ENCODE measurements at regions not wholly inside any gene's neighbourhood (a gene's known extent, or its start where the extent isn't known, plus 50 kb on each side); places are given as distances from the start of the nearest gene placed in this dataset.

DNA sequence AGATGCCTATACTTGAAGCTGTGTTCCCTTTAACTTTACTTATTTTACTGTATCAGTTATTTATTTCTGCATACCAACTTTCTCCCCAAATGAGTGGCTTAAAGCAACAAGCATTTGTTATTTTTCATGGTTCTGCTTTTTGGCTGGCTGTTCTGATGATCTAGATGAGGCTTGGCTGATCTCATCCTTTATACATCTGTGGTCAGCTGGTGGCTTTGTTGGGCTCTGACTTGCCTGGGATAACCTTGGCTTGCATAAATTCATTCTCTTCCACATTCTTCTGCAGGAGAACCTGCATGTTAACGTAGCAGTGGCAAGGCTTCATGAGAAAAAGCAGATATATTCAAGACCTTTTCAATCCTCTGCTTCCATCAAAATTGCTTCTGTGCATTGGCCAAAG, 1317.6 kb downstream of the ADGRL3 start:
- Histone ChIP-seq H3K4me1 (ENCODE audit: insufficient read depth, low read length) (no peaks in the 10 kb centered on the region; the same call in 1 of the 2 replicates), H4K5ac (ENCODE audit: insufficient read length, low read depth, low read length) (no peak overlapping the region), H3K27me3 (ENCODE audit: insufficient read depth, low read length) (no peaks in the 10 kb centered on the region), H4K91ac (ENCODE audit: insufficient read length, low read depth, low read length) (no peak overlapping the region), H2AFZ (ENCODE audit: low read length) (no peak overlapping the region), H3K4me2 (ENCODE audit: insufficient read depth, insufficient read length, low read length) (no peak overlapping the region), H3K79me2 (ENCODE audit: insufficient read depth, low read length) (no peaks in the 10 kb centered on the region), H3K14ac (ENCODE audit: insufficient read depth, low read length) (no peak overlapping the region), H3K9ac (ENCODE audit: extremely low read depth, insufficient read length, low read length) (no peak overlapping the region), H3K23me2 (ENCODE audit: insufficient read length, low read depth, low read length, poor library complexity, severe bottlenecking) (no peaks in the 10 kb centered on the region), H3K79me1 (ENCODE audit: insufficient read depth, low read depth, low read length, poor library complexity, severe bottlenecking) (no peaks in the 10 kb centered on the region), H2AK5ac (ENCODE audit: insufficient read length, low read length) (no peak overlapping the region), H2BK15ac (ENCODE audit: low read depth, low read length) (no peak overlapping the region), H4K8ac (replicated peaks; ENCODE audit: insufficient read length, low read depth, low read length) (no peak overlapping the region), H2BK20ac (ENCODE audit: low read depth, low read length, poor library complexity, severe bottlenecking) (no peak overlapping the region), H3K27ac (ENCODE audit: insufficient read length, low read depth, low read length) (no peak overlapping the region), H2BK12ac (ENCODE audit: insufficient read length, low read depth, low read length) (no peak overlapping the region), H2BK120ac (ENCODE audit: low read depth, low read length, poor library complexity, severe bottlenecking) (no peak overlapping the region), H3K56ac (ENCODE audit: insufficient read length, low read depth, low read length) (no peak overlapping the region), H3T11ph (ENCODE audit: low read length) (no peak overlapping the region), H3K4ac (ENCODE audit: low read depth, low read length) (no peak overlapping the region), H3K23ac (ENCODE audit: insufficient read length, low read depth, low read length) (no peak overlapping the region), H4K20me1 (ENCODE audit: control insufficient read depth, insufficient read depth, insufficient read length) (no peaks in the 10 kb centered on the region), H2BK5ac (ENCODE audit: insufficient read length, low read length) (no peak overlapping the region), H3K9me3 (ENCODE audit: control insufficient read depth, low read depth, low read length) (no peaks in the 10 kb centered on the region), H3K18ac (ENCODE audit: insufficient read length, low read depth, low read length) (no peak overlapping the region)
- no peak for DNase-seq
- WGBS (ENCODE audit: extremely low coverage, insufficient read length, low lambda C conversion rate): no CpG with 5 or more reads among the region's 1 CpG
- Mint-ChIP-seq H3K27ac (no peak overlapping the region; a peak in 1 of 7 replicates), H3K9me3 (peaks cover 0 to under 1% of the 10 kb centered on the region in 2 experiments; a peak in 1 of 5 replicates), H3K36me3 (ENCODE audit: insufficient read depth in 1 of 3, low read depth in 3 of 3) (0 out of 7 replicates have a peak, but pooled peaks cover 0 to 2% (median 0%) of the 10 kb centered on the region in 3 experiments), H3K4me1 (peaks cover 22 to 23% of the 10 kb centered on the region in 2 experiments), H3K4me3 (no peak overlapping the region), H3K27me3 (ENCODE audit: low read depth) (no peaks in the 10 kb centered on the region)
- TF ChIP-seq, protein P1, sequence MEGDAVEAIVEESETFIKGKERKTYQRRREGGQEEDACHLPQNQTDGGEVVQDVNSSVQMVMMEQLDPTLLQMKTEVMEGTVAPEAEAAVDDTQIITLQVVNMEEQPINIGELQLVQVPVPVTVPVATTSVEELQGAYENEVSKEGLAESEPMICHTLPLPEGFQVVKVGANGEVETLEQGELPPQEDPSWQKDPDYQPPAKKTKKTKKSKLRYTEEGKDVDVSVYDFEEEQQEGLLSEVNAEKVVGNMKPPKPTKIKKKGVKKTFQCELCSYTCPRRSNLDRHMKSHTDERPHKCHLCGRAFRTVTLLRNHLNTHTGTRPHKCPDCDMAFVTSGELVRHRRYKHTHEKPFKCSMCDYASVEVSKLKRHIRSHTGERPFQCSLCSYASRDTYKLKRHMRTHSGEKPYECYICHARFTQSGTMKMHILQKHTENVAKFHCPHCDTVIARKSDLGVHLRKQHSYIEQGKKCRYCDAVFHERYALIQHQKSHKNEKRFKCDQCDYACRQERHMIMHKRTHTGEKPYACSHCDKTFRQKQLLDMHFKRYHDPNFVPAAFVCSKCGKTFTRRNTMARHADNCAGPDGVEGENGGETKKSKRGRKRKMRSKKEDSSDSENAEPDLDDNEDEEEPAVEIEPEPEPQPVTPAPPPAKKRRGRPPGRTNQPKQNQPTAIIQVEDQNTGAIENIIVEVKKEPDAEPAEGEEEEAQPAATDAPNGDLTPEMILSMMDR (conservative IDR thresholded peaks at IDR 0.05): no peak

Measured in H9 (cell line).